22Rv1 (cell line): ENCODE measurements at regions not wholly inside any gene's neighbourhood (a gene's known extent, or its start where the extent isn't known, plus 50 kb on each side); places are given as distances from the start of the nearest gene placed in this dataset.

ENCODE experiments used
- H3K27ac ChIP-seq: fragments of 450-650 bp; 2 replicates; pipeline ENCODE4 v1.5.1; 2017
- ZFX ChIP-seq: fragments of 450-650 bp; IDR thresholded peaks from 2 replicates; pipeline ENCODE4 v1.6.1; 2017; ENCODE audit warnings: antibody characterized with exemption, borderline replicate concordance
- TF ChIP-seq, protein P1 (sequence below): fragments of 450-650 bp; IDR thresholded peaks from 2 replicates; pipeline ENCODE4 v1.5.1; 2017; ENCODE audit warnings: mild to moderate bottlenecking

GRCh38 chr5:66410122-66410521 lies 186.1 kb upstream of the MAST4 start:
- no peak overlapping the region for H3K27ac ChIP-seq
- TF ChIP-seq, protein P1, sequence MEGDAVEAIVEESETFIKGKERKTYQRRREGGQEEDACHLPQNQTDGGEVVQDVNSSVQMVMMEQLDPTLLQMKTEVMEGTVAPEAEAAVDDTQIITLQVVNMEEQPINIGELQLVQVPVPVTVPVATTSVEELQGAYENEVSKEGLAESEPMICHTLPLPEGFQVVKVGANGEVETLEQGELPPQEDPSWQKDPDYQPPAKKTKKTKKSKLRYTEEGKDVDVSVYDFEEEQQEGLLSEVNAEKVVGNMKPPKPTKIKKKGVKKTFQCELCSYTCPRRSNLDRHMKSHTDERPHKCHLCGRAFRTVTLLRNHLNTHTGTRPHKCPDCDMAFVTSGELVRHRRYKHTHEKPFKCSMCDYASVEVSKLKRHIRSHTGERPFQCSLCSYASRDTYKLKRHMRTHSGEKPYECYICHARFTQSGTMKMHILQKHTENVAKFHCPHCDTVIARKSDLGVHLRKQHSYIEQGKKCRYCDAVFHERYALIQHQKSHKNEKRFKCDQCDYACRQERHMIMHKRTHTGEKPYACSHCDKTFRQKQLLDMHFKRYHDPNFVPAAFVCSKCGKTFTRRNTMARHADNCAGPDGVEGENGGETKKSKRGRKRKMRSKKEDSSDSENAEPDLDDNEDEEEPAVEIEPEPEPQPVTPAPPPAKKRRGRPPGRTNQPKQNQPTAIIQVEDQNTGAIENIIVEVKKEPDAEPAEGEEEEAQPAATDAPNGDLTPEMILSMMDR, result no peak
- TF ChIP-seq ZFX, result no peak

GRCh38 chr5:66411701-66412100 lies 184.5 kb upstream of the MAST4 start:
- H3K27ac ChIP-seq, result no peak overlapping the region
- TF ChIP-seq, protein P1, result no peak
- no peak for TF ChIP-seq ZFX

- no peak for TF ChIP-seq ZFX
- TF ChIP-seq, protein P1, result no peak
These were observed 182.3 kb upstream of the MAST4 start for GRCh38 chr5:66413931-66414330.

DNA sequence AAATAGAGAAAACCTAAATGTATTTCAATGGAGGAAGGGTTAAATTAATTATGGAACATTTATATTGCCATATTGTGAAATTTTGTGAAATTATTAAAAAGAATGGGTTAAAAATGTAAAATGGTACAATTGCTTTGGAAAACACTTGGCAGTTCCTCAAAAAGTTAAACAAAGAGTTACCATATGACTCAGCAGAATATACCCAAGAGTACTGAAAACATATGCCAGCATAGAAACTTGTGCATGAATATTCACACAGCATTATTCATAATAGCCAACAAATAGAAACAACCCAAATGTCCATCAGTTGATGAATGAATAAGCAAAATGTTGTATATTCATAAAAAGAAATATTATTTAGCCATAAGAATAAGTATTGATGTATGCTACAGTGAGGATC lies 181.0 kb upstream of the MAST4 start:
- TF ChIP-seq, protein P1, result no peak
- TF ChIP-seq ZFX, result no peak
- H3K27ac ChIP-seq, result no peak overlapping the region

More at GRCh38 chr5:66413931-66414330, 182.3 kb upstream of the MAST4 start:
- no peak overlapping the region for H3K27ac ChIP-seq

GRCh38 chr5:66416698-66417097 lies 179.5 kb upstream of the MAST4 start:
- TF ChIP-seq, protein P1, result no peak
- TF ChIP-seq ZFX, result no peak
- H3K27ac ChIP-seq, result no peak overlapping the region

DNA sequence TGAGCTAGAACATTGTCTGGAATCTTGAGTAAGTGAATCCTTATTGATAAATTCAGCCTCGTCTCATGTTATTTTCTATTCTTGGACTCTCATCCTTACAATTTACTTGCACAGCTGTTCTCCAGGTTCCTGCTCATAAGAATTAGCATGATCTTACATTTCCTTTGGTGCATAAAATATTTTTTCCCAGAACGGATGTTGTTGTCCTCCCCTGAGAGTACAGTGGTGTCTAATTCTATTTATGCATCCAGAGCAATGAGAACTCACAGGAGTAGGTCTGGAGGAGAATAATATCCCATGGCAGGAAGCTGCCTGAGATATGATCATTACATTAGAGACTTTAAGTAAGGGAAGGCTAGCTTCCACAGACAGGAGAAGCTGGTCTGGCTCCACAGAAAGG lies 178.4 kb upstream of the MAST4 start:
- no peak overlapping the region for H3K27ac ChIP-seq
- no peak for TF ChIP-seq ZFX
- TF ChIP-seq, protein P1, result no peak

- TF ChIP-seq, protein P1, result no peak
- no peak for TF ChIP-seq ZFX
- no peak overlapping the region for H3K27ac ChIP-seq
These were observed 172.7 kb upstream of the MAST4 start for GRCh38 chr5:66423484-66423883.
